ENCODE measurements at regions not wholly inside any gene's neighbourhood (a gene's known extent, or its start where the extent isn't known, plus 50 kb on each side); places are given as distances from the start of the nearest gene placed in this dataset.

GRCh38 chr3:194286375-194287146 lies 64.6 kb downstream of the CPN2 start:
- Mint-ChIP-seq H3K4me1 (ENCODE audit: low read depth, unreplicated experiment) (no peaks in the 10 kb centered on the region), H3K9me3 (ENCODE audit: unreplicated experiment) (peaks cover 26% of the 10 kb centered on the region), H3K27me3 (ENCODE audit: insufficient read depth, unreplicated experiment) (no peaks in the 10 kb centered on the region), H3K36me3 (ENCODE audit: insufficient read depth, unreplicated experiment) (no peaks in the 10 kb centered on the region), H3K4me3 (ENCODE audit: unreplicated experiment) (no peak overlapping the region), H3K27ac (ENCODE audit: unreplicated experiment) (no peak overlapping the region)
- H3K27me3 ChIP-seq (replicated peaks; ENCODE audit: control insufficient read depth, insufficient read depth, low read length): no peaks in the 10 kb centered on the region
- no peaks in the 10 kb centered on the region for H3K4me1 ChIP-seq
- no peak overlapping the region for H3K4me3 ChIP-seq (ENCODE audit: low read depth, low read length)
- intact Hi-C loops (cut with micrococcal nuclease; ENCODE audit: unreplicated experiment): no loop called here
- no peak for TF ChIP-seq CTCF (IDR thresholded peaks at IDR 0.05; ENCODE audit: insufficient read depth in 1 of 2, low read depth in 1 of 2, low read length in 1 of 2, severe bottlenecking in 1 of 2, unreplicated experiment in 1 of 2)
- no peaks in the 10 kb centered on the region for H3K36me3 ChIP-seq (ENCODE audit: control insufficient read depth, insufficient read depth, low read length)
- DNase-seq: no peak
- ChIA-PET CTCF (no interaction called here), POLR2A (interaction anchor here (0.6 kb wide), 1 partner anchor 9 kb away, joined by 9 read pairs; no protein-coding TSS in a partner anchor)
- peaks cover 10% of the 10 kb centered on the region for H3K9me3 ChIP-seq
- BruUV-seq (replicated peaks): no TSS peak

- Mint-ChIP-seq H3K27ac (ENCODE audit: unreplicated experiment) (no peak overlapping the region), H3K9me3 (ENCODE audit: unreplicated experiment) (peaks cover 26% of the 10 kb centered on the region), H3K4me3 (ENCODE audit: unreplicated experiment) (no peak overlapping the region), H3K27me3 (ENCODE audit: insufficient read depth, unreplicated experiment) (no peaks in the 10 kb centered on the region), H3K4me1 (ENCODE audit: low read depth, unreplicated experiment) (no peaks in the 10 kb centered on the region), H3K36me3 (ENCODE audit: insufficient read depth, unreplicated experiment) (no peaks in the 10 kb centered on the region)
- H3K4me3 ChIP-seq (ENCODE audit: low read depth, low read length): no peak overlapping the region
- BruUV-seq (replicated peaks): no TSS peak
- intact Hi-C loops (cut with micrococcal nuclease; ENCODE audit: unreplicated experiment): no loop called here
- DNase-seq: no peak
- ChIA-PET POLR2A (interaction anchor here (0.6 kb wide), 1 partner anchor 8 kb away, joined by 9 read pairs; no protein-coding TSS in a partner anchor), CTCF (interaction anchor here (0.6 to 1.2 kb wide), 2 partner anchors 28 to 157 kb away, joined by 4 to 6 read pairs; no protein-coding TSS in a partner anchor)
- no peaks in the 10 kb centered on the region for H3K27me3 ChIP-seq (replicated peaks; ENCODE audit: control insufficient read depth, insufficient read depth, low read length)
- TF ChIP-seq CTCF (IDR thresholded peaks at IDR 0.05; ENCODE audit: insufficient read depth in 1 of 2, low read depth in 1 of 2, low read length in 1 of 2, severe bottlenecking in 1 of 2, unreplicated experiment in 1 of 2): peak in 1 of 2 experiments; percentile 23
- H3K9me3 ChIP-seq: peaks cover 16% of the 10 kb centered on the region
- no peaks in the 10 kb centered on the region for H3K4me1 ChIP-seq
- H3K36me3 ChIP-seq (ENCODE audit: control insufficient read depth, insufficient read depth, low read length): no peaks in the 10 kb centered on the region
Measured at GRCh38 chr3:194287374-194287773, 63.8 kb downstream of the CPN2 start.

- H3K27ac Mint-ChIP-seq (ENCODE audit: unreplicated experiment): no peak overlapping the region
- CTCF ChIA-PET: interaction anchor here (0.6 to 1.2 kb wide), 2 partner anchors 28 to 157 kb away, joined by 4 to 6 read pairs; no protein-coding TSS in a partner anchor
Measured at GRCh38 chr3:194287977-194288706, 63.0 kb downstream of the CPN2 start.

More at GRCh38 chr3:194287977-194288706, 63.0 kb downstream of the CPN2 start:
- no peak for DNase-seq
- POLR2A ChIA-PET: no interaction called here
- intact Hi-C loops (cut with micrococcal nuclease; ENCODE audit: unreplicated experiment): no loop called here
- H3K36me3 Mint-ChIP-seq (ENCODE audit: insufficient read depth, unreplicated experiment): no peaks in the 10 kb centered on the region
- H3K36me3 ChIP-seq (ENCODE audit: control insufficient read depth, insufficient read depth, low read length): no peaks in the 10 kb centered on the region
- peaks cover 26% of the 10 kb centered on the region for H3K9me3 Mint-ChIP-seq (ENCODE audit: unreplicated experiment)
- no peak for TF ChIP-seq CTCF (IDR thresholded peaks at IDR 0.05; ENCODE audit: insufficient read depth in 1 of 2, low read depth in 1 of 2, low read length in 1 of 2, severe bottlenecking in 1 of 2, unreplicated experiment in 1 of 2)
- no peaks in the 10 kb centered on the region for H3K4me1 ChIP-seq
- peaks cover 16% of the 10 kb centered on the region for H3K9me3 ChIP-seq
- no peaks in the 10 kb centered on the region for H3K4me1 Mint-ChIP-seq (ENCODE audit: low read depth, unreplicated experiment)
- no peaks in the 10 kb centered on the region for H3K27me3 ChIP-seq (replicated peaks; ENCODE audit: control insufficient read depth, insufficient read depth, low read length)
- no peak overlapping the region for H3K4me3 Mint-ChIP-seq (ENCODE audit: unreplicated experiment)
- BruUV-seq (replicated peaks): no TSS peak
- no peak overlapping the region for H3K4me3 ChIP-seq (ENCODE audit: low read depth, low read length)
- no peaks in the 10 kb centered on the region for H3K27me3 Mint-ChIP-seq (ENCODE audit: insufficient read depth, unreplicated experiment)

Data from Caco-2 (cell line).